ENCODE measurements at regions not wholly inside any gene's neighbourhood (a gene's known extent, or its start where the extent isn't known, plus 50 kb on each side); places are given as distances from the start of the nearest gene placed in this dataset.

DNA sequence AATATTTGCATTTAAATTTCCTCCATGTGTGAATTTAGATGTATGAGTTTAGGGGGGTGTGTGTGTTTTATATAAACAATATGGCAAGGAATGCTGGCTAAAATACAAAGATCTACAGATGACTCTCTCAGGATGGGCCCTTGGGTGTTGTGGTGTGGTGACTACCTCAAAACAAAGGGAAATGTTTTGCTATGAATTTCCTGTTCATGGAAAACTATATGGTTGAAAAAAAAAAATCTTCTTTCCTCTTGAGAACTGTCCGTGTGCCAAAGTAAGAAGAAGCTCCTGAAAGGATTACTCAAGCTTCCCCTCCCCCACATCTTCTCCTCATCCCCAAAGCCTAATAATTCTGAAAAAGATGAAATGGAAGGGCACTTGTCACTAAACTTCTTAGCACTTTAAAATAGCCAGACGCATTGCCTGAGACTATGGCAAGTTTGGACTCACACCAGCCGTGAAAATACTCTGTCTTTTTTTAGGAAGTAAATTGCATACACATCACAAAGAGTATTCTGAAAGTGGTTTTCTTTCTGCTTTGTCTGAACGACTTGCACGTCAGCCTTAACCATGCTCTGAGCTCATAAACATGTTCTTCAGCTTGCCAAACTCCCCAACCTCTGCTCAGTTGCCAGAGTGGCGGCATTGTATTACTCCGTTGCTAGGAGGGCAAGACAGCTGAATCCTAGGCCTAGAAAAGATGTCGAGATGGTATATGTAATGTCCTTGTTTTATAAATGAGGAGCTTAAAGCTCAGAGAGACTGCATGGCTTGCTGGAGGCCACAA is 250.4 kb upstream of the JADE1 start (continued):
- TF ChIP-seq SCRT1 (tag by site-specific recombination; IDR thresholded peaks at IDR 0.05; ENCODE audit: borderline replicate concordance) (no peak), ZNF660 (tag by site-specific recombination; IDR thresholded peaks at IDR 0.05) (no peak), ZNF677 (tag by site-specific recombination; IDR thresholded peaks at IDR 0.05) (no peak), GLI4 (tag by site-specific recombination; IDR thresholded peaks at IDR 0.05) (no peak), GFI1B (tag by site-specific recombination; IDR thresholded peaks at IDR 0.05) (no peak)
- TF ChIP-seq, protein P1, sequence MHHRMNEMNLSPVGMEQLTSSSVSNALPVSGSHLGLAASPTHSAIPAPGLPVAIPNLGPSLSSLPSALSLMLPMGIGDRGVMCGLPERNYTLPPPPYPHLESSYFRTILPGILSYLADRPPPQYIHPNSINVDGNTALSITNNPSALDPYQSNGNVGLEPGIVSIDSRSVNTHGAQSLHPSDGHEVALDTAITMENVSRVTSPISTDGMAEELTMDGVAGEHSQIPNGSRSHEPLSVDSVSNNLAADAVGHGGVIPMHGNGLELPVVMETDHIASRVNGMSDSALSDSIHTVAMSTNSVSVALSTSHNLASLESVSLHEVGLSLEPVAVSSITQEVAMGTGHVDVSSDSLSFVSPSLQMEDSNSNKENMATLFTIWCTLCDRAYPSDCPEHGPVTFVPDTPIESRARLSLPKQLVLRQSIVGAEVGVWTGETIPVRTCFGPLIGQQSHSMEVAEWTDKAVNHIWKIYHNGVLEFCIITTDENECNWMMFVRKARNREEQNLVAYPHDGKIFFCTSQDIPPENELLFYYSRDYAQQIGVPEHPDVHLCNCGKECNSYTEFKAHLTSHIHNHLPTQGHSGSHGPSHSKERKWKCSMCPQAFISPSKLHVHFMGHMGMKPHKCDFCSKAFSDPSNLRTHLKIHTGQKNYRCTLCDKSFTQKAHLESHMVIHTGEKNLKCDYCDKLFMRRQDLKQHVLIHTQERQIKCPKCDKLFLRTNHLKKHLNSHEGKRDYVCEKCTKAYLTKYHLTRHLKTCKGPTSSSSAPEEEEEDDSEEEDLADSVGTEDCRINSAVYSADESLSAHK (tag by site-specific recombination; IDR thresholded peaks at IDR 0.05), result no peak
- TF ChIP-seq, protein P2, sequence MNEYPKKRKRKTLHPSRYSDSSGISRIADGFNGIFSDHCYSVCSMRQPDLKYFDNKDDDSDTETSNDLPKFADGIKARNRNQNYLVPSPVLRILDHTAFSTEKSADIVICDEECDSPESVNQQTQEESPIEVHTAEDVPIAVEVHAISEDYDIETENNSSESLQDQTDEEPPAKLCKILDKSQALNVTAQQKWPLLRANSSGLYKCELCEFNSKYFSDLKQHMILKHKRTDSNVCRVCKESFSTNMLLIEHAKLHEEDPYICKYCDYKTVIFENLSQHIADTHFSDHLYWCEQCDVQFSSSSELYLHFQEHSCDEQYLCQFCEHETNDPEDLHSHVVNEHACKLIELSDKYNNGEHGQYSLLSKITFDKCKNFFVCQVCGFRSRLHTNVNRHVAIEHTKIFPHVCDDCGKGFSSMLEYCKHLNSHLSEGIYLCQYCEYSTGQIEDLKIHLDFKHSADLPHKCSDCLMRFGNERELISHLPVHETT (tag by site-specific recombination; IDR thresholded peaks at IDR 0.05), result no peak
- TF ChIP-seq, protein P3, sequence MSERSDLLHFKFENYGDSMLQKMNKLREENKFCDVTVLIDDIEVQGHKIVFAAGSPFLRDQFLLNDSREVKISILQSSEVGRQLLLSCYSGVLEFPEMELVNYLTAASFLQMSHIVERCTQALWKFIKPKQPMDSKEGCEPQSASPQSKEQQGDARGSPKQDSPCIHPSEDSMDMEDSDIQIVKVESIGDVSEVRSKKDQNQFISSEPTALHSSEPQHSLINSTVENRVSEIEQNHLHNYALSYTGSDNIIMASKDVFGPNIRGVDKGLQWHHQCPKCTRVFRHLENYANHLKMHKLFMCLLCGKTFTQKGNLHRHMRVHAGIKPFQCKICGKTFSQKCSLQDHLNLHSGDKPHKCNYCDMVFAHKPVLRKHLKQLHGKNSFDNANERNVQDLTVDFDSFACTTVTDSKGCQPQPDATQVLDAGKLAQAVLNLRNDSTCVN (tag by site-specific recombination; optimal IDR thresholded peaks at IDR 0.05), result no peak
- TF ChIP-seq, protein P4, sequence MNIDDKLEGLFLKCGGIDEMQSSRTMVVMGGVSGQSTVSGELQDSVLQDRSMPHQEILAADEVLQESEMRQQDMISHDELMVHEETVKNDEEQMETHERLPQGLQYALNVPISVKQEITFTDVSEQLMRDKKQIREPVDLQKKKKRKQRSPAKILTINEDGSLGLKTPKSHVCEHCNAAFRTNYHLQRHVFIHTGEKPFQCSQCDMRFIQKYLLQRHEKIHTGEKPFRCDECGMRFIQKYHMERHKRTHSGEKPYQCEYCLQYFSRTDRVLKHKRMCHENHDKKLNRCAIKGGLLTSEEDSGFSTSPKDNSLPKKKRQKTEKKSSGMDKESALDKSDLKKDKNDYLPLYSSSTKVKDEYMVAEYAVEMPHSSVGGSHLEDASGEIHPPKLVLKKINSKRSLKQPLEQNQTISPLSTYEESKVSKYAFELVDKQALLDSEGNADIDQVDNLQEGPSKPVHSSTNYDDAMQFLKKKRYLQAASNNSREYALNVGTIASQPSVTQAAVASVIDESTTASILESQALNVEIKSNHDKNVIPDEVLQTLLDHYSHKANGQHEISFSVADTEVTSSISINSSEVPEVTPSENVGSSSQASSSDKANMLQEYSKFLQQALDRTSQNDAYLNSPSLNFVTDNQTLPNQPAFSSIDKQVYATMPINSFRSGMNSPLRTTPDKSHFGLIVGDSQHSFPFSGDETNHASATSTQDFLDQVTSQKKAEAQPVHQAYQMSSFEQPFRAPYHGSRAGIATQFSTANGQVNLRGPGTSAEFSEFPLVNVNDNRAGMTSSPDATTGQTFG (tag by site-specific recombination; IDR thresholded peaks at IDR 0.05; ENCODE audit: borderline replicate concordance), result no peak
- TF ChIP-seq, protein P5, sequence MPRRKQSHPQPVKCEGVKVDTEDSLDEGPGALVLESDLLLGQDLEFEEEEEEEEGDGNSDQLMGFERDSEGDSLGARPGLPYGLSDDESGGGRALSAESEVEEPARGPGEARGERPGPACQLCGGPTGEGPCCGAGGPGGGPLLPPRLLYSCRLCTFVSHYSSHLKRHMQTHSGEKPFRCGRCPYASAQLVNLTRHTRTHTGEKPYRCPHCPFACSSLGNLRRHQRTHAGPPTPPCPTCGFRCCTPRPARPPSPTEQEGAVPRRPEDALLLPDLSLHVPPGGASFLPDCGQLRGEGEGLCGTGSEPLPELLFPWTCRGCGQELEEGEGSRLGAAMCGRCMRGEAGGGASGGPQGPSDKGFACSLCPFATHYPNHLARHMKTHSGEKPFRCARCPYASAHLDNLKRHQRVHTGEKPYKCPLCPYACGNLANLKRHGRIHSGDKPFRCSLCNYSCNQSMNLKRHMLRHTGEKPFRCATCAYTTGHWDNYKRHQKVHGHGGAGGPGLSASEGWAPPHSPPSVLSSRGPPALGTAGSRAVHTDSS (tag by site-specific recombination; IDR thresholded peaks at IDR 0.05), result no peak
- TF ChIP-seq, protein P6, sequence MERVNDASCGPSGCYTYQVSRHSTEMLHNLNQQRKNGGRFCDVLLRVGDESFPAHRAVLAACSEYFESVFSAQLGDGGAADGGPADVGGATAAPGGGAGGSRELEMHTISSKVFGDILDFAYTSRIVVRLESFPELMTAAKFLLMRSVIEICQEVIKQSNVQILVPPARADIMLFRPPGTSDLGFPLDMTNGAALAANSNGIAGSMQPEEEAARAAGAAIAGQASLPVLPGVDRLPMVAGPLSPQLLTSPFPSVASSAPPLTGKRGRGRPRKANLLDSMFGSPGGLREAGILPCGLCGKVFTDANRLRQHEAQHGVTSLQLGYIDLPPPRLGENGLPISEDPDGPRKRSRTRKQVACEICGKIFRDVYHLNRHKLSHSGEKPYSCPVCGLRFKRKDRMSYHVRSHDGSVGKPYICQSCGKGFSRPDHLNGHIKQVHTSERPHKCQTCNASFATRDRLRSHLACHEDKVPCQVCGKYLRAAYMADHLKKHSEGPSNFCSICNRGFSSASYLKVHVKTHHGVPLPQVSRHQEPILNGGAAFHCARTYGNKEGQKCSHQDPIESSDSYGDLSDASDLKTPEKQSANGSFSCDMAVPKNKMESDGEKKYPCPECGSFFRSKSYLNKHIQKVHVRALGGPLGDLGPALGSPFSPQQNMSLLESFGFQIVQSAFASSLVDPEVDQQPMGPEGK (tag by site-specific recombination; IDR thresholded peaks at IDR 0.05), result no peak
- TF ChIP-seq, protein P7, sequence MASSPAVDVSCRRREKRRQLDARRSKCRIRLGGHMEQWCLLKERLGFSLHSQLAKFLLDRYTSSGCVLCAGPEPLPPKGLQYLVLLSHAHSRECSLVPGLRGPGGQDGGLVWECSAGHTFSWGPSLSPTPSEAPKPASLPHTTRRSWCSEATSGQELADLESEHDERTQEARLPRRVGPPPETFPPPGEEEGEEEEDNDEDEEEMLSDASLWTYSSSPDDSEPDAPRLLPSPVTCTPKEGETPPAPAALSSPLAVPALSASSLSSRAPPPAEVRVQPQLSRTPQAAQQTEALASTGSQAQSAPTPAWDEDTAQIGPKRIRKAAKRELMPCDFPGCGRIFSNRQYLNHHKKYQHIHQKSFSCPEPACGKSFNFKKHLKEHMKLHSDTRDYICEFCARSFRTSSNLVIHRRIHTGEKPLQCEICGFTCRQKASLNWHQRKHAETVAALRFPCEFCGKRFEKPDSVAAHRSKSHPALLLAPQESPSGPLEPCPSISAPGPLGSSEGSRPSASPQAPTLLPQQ (tag by site-specific recombination; IDR thresholded peaks at IDR 0.05), result no peak

Data from HEK293 (cell line).